Type B pancreatic cell (in vitro differentiated cells): ENCODE measurements at regions not wholly inside any gene's neighbourhood (a gene's known extent, or its start where the extent isn't known, plus 50 kb on each side); places are given as distances from the start of the nearest gene placed in this dataset.
"Not testable (repeated sequence)": the region's sequence is repeated elsewhere in the genome, so short reads cannot be mapped to it uniquely, and the experiment has no call there.

ENCODE experiments used
- DNase-seq: peaks from one replicate; pipeline ENCODE4 v3.0.0; 2021; ENCODE audit warnings: mixed read lengths; ENCODE audit not compliant: unreplicated experiment; ENCODE audit errors: extremely low spot score
- H3K27ac Mint-ChIP-seq: 2 replicates; pipeline ENCODE4 v1.8.0; 2021; ENCODE audit warnings: mild to moderate bottlenecking, mixed read lengths
- H3K27me3 Mint-ChIP-seq: 2 replicates; pipeline ENCODE4 v1.8.0; 2021; ENCODE audit warnings: mixed read lengths
- H3K36me3 Mint-ChIP-seq: 2 replicates; pipeline ENCODE4 v1.8.0; 2021; ENCODE audit warnings: mixed read lengths
- H3K4me1 Mint-ChIP-seq: one replicate; pipeline ENCODE4 v1.8.0; 2021; ENCODE audit warnings: mixed read lengths; ENCODE audit not compliant: unreplicated experiment
- H3K4me3 Mint-ChIP-seq: 2 replicates; pipeline ENCODE4 v1.8.0; 2021; ENCODE audit warnings: mild to moderate bottlenecking, mixed read lengths
- H3K9me3 Mint-ChIP-seq: 2 replicates; pipeline ENCODE4 v1.8.0; 2021; ENCODE audit warnings: mixed read lengths
- TF ChIP-seq, protein P1 (sequence below): fragments of 200-600 bp; sonication (generic); conservative IDR thresholded peaks from 2 replicates; pipeline ENCODE4 v1.5.0; 2021; ENCODE audit warnings: antibody characterized with exemption, mild to moderate bottlenecking

DNA sequence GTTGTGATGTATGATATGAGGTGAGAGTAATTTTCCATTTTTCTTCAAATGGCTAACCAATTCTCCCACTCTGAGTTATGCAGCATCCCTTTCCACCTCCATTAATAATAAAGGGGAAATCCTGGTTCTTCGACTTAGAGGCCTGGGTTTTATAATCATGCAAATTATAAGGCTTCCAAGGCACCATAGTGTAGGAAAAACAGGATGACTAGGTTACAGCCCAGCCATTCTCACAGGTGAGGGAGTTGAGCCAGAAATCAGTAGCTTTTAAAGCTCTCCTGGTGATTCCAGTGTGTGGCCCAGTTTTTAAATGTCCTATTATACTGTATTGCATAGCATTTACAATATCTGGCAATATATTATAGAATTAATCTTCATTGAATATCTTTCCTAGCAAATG is 203.1 kb downstream of the ARHGEF9 start:
- Mint-ChIP-seq H3K27me3 (no peaks in the 10 kb centered on the region), H3K9me3 (no peaks in the 10 kb centered on the region), H3K4me1 (no peaks in the 10 kb centered on the region), H3K36me3 (no peaks in the 10 kb centered on the region), H3K4me3 (no peak overlapping the region), H3K27ac (no peak overlapping the region)
- DNase-seq = no peak
- TF ChIP-seq, protein P1, sequence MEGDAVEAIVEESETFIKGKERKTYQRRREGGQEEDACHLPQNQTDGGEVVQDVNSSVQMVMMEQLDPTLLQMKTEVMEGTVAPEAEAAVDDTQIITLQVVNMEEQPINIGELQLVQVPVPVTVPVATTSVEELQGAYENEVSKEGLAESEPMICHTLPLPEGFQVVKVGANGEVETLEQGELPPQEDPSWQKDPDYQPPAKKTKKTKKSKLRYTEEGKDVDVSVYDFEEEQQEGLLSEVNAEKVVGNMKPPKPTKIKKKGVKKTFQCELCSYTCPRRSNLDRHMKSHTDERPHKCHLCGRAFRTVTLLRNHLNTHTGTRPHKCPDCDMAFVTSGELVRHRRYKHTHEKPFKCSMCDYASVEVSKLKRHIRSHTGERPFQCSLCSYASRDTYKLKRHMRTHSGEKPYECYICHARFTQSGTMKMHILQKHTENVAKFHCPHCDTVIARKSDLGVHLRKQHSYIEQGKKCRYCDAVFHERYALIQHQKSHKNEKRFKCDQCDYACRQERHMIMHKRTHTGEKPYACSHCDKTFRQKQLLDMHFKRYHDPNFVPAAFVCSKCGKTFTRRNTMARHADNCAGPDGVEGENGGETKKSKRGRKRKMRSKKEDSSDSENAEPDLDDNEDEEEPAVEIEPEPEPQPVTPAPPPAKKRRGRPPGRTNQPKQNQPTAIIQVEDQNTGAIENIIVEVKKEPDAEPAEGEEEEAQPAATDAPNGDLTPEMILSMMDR = no peak

DNA sequence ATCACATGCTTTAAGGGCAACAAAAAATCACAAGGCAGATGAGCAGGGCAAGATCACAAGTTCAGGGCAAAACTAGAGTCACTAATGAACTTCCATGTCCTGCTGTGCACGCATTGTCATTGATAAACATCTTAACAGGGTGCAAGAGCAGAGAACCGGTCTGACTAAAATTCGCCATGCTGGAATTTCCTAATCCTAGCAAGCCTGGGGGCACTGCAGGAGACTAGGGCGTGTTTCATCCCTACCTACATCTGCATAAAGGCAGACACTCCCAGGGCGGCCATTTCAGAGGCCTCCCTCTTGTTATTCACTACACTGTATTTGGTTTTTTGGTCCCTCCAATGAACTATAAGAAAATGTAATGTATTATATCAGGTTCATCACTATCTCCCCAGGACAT is 203.6 kb downstream of the ARHGEF9 start:
- no peaks in the 10 kb centered on the region for H3K27me3 Mint-ChIP-seq
- no peaks in the 10 kb centered on the region for H3K9me3 Mint-ChIP-seq
- TF ChIP-seq, protein P1 = no peak
- no peak overlapping the region for H3K27ac Mint-ChIP-seq
- H3K4me1 Mint-ChIP-seq = no peaks in the 10 kb centered on the region
- no peaks in the 10 kb centered on the region for H3K36me3 Mint-ChIP-seq
- no peak overlapping the region for H3K4me3 Mint-ChIP-seq
- DNase-seq = no peak

DNA sequence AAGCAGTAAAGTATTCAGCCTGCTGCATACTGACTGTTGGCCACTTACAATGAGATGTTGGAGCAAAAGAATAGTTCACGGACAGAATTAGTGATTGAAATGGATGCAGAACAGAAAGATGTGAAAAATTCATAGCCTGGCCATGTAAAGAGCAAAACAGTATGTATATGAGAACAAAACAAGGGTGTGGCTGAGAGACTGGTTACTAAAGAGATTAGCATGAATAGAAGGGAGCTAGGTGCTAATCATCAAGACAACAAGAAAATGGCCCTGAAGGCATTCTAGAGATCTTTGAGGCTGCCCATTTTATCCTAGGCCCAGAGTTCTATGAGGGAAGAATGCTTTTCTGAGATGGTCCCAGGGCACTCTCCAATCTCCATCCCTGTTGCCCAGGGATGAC is 208.5 kb downstream of the ARHGEF9 start:
- Mint-ChIP-seq H3K27ac (no peak overlapping the region), H3K27me3 (no peaks in the 10 kb centered on the region), H3K36me3 (no peaks in the 10 kb centered on the region), H3K4me3 (no peak overlapping the region), H3K9me3 (no peaks in the 10 kb centered on the region), H3K4me1 (no peaks in the 10 kb centered on the region)
- TF ChIP-seq, protein P1 = no peak
- DNase-seq = no peak

DNA sequence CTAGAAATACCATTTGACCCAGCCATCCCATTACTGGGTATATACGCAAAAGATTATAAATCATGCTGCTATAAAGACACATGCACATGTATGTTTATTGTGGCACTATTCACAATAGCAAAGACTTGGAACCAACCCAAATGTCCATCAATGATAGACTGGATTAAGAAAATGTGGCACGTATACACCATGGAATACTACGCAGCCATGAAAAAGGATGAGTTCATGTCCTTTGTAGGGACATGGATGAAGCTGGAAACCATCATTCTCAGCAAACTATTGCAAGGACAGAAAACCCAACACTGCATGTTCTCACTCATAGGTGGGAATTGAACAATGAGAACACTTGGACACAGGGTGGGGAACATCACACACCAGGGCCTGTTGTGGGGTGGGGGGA is 209.3 kb downstream of the ARHGEF9 start:
- not testable (repeated sequence) for H3K27ac Mint-ChIP-seq, H3K36me3 Mint-ChIP-seq, DNase-seq, H3K4me3 Mint-ChIP-seq, H3K27me3 Mint-ChIP-seq, H3K4me1 Mint-ChIP-seq, H3K9me3 Mint-ChIP-seq

DNA sequence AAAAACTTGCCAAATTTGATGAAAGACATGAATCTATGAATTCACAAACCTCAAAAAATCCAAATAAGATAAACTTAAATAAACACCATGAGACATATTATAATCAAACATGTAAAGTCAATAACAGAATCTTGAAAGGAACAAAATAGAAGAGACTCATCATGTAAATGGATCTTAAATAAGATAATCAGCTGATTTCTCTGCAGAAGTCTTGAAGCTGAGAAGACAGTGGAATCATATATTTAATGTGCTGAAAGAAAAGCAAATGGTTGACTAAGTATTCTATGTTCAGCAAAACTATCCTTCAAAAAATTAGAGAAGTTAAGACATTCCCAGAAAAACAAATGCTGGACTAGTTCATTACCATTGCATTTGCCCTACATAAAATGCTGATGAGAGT is 215.7 kb upstream of the SPIN4 start:
- no peaks in the 10 kb centered on the region for H3K4me1 Mint-ChIP-seq
- H3K4me3 Mint-ChIP-seq = no peak overlapping the region
- H3K36me3 Mint-ChIP-seq = no peaks in the 10 kb centered on the region
- no peaks in the 10 kb centered on the region for H3K27me3 Mint-ChIP-seq
- TF ChIP-seq, protein P1 = no peak
- no peak for DNase-seq
- no peaks in the 10 kb centered on the region for H3K9me3 Mint-ChIP-seq
- H3K27ac Mint-ChIP-seq = no peak overlapping the region

DNA sequence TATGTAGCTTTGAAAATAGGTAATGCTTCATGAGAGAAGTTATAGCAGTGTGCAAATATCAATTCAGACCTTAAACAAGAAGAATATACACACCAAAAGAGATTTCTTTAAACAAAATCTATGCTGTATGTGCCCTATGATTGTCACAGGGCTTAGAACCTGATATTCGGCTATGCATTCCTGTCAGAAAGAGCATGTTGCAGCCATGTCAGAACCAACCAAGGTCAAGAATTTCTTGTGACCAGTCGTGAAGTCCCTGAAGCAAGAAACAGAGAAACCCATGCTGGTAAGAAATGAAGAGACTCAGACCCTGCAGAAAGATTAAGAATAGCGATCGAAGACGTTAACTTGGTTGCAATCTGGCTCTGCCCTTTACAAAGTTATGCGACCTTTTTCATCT is 210.3 kb upstream of the SPIN4 start:
- DNase-seq = no peak
- Mint-ChIP-seq H3K27me3 (no peaks in the 10 kb centered on the region), H3K27ac (no peak overlapping the region), H3K4me3 (peak overlapping the region; percentile 98), H3K36me3 (peaks cover 9% of the 10 kb centered on the region), H3K4me1 (peaks cover 4% of the 10 kb centered on the region), H3K9me3 (no peaks in the 10 kb centered on the region)
- TF ChIP-seq, protein P1 = no peak
